Stimulated activated CD8-positive, alpha-beta memory T cell treated with anti-CD3 and anti-CD28 coated beads, Interleukin-15, amount 100 ng/mL, for 24 hours (primary cell): ENCODE measurements at regions not wholly inside any gene's neighbourhood (a gene's known extent, or its start where the extent isn't known, plus 50 kb on each side); places are given as distances from the start of the nearest gene placed in this dataset.

ENCODE experiments used
- DNase-seq: peaks from one replicate; pipeline ENCODE4 v3.0.0-alpha.2; 2020; ENCODE audit warnings: low read depth

- DNase-seq = no peak
Observed at GRCh38 chr12:34377243-34378035, 355.1 kb downstream of the ALG10 start.

GRCh38 chr12:34379142-34379541, 356.8 kb downstream of the ALG10 start:
- DNase-seq = no peak

- DNase-seq = no peak
Observed at GRCh38 chr12:34384693-34385092, 362.4 kb downstream of the ALG10 start.

- DNase-seq = no peak
Observed at GRCh38 chr12:34386016-34386415, 363.7 kb downstream of the ALG10 start.

- no peak for DNase-seq
Observed at GRCh38 chr12:34386621-34387255, 364.4 kb downstream of the ALG10 start.

GRCh38 chr12:34387711-34388635, 365.7 kb downstream of the ALG10 start:
- no peak for DNase-seq

GRCh38 chr12:34388636-34389377, 366.5 kb downstream of the ALG10 start:
- DNase-seq = no peak

- DNase-seq = no peak
Observed at GRCh38 chr12:34389378-34390170, 367.3 kb downstream of the ALG10 start.

GRCh38 chr12:34390171-34390841, 368.0 kb downstream of the ALG10 start:
- DNase-seq = no peak

GRCh38 chr12:34390846-34391700, 368.8 kb downstream of the ALG10 start:
- DNase-seq = no peak

- DNase-seq = no peak
Observed at GRCh38 chr12:34391771-34392581, 369.7 kb downstream of the ALG10 start.

- DNase-seq = no peak
Observed at GRCh38 chr12:34392741-34393085, 370.4 kb downstream of the ALG10 start.

- no peak for DNase-seq
Observed at GRCh38 chr12:34393086-34393820, 371.0 kb downstream of the ALG10 start.

- no peak for DNase-seq
Observed at GRCh38 chr12:34393821-34394150, 371.5 kb downstream of the ALG10 start.

GRCh38 chr12:34394211-34395055, 372.1 kb downstream of the ALG10 start:
- no peak for DNase-seq

GRCh38 chr12:34395056-34396005, 373.0 kb downstream of the ALG10 start:
- no peak for DNase-seq
